ENCODE measurements at regions not wholly inside any gene's neighbourhood (a gene's known extent, or its start where the extent isn't known, plus 50 kb on each side); places are given as distances from the start of the nearest gene placed in this dataset.

- no peak for TF ChIP-seq CTCF (IDR thresholded peaks at IDR 0.05)
- TF ChIP-seq POLR2AphosphoS5 (IDR thresholded peaks at IDR 0.05; ENCODE audit: low read depth, low read length): no peak
- TF ChIP-seq REST (IDR thresholded peaks at IDR 0.05; ENCODE audit: insufficient read depth in 1 of 2, low read depth in 2 of 2, low read length in 1 of 2): no peak
- no peak for TF ChIP-seq TCF7L2 (IDR thresholded peaks at IDR 0.05; ENCODE audit: low read depth, low read length)
- TF ChIP-seq SIN3A (IDR thresholded peaks at IDR 0.05; ENCODE audit: borderline replicate concordance, insufficient read depth, low read depth, low read length): no peak
Observed at GRCh38 chr5:155239803-155240202, 226.2 kb downstream of the KIF4B start.
